Activated naive CD4-positive, alpha-beta T cell treated with anti-CD3 and anti-CD28 coated beads, Interleukin-2, amount 50 U/mL, for 72 hours (primary cell): ENCODE measurements at regions not wholly inside any gene's neighbourhood (a gene's known extent, or its start where the extent isn't known, plus 50 kb on each side); places are given as distances from the start of the nearest gene placed in this dataset.
A peak's percentile ranks its signal among the peaks of the same experiment; 100 is the strongest.

Experiments used
- ATAC-seq, 2 donors: fragments of 150-1000 bp; cut with Tn5 transposase; 2 replicates each; pipeline ENCODE4 v1.10.0; 2021; ENCODE audit warnings: mild to moderate bottlenecking in 2 of 2, moderate library complexity in 2 of 2
- DNase-seq, 2 donors: peaks; one replicate each; pipeline ENCODE4 v3.0.0; 2021 to 2022; ENCODE audit warnings: low spot score in 2 of 2
- H3K27ac Mint-ChIP-seq, 2 donors: one replicate each; pipeline ENCODE4 v1.8.0; 2022; ENCODE audit warnings: mild to moderate bottlenecking in 2 of 2, mixed read lengths in 2 of 2
- H3K36me3 Mint-ChIP-seq, 2 donors: one replicate each; pipeline ENCODE4 v1.8.0; 2022; ENCODE audit warnings: mixed read lengths in 2 of 2
- H3K9me3 Mint-ChIP-seq, 2 donors: one replicate each; pipeline ENCODE4 v1.8.0; 2022; ENCODE audit warnings: mixed read lengths in 2 of 2

GRCh38 chr4:177051473-177052060 lies 258.1 kb upstream of the NEIL3 start:
- Mint-ChIP-seq H3K27ac (no peak overlapping the region), H3K9me3 (no peaks in the 10 kb centered on the region), H3K36me3 (no peaks in the 10 kb centered on the region)
- peak in 1 of 2 donors; percentile 32 for DNase-seq
- peak; percentile 53 to 79 for ATAC-seq

- Mint-ChIP-seq H3K27ac (no peak overlapping the region), H3K36me3 (no peaks in the 10 kb centered on the region), H3K9me3 (no peaks in the 10 kb centered on the region)
- DNase-seq, result no peak
- ATAC-seq, result no peak
Observed at GRCh38 chr4:177052211-177052934, 257.3 kb upstream of the NEIL3 start.

DNA sequence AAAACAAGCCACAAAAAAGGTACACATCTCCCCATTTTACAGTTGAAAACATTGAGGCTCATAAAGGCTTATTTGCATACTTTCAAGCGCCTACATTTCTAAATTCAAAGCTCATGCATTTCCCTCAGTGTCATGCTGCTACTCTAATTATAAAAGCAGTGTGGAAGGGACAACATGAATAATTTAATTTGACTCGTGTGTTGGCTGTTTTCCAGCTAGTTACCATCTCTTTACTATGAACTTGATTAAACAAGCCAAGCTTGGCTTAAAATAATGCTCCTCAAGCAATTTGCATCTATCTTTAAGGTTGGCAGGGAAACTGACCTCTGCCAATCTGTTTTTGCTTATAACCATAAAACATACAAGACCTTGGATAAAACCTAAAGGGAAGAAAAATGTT lies 252.5 kb upstream of the NEIL3 start:
- H3K36me3 Mint-ChIP-seq, result no peaks in the 10 kb centered on the region
- ATAC-seq (no peak), DNase-seq (no peak)
- no peak overlapping the region for H3K27ac Mint-ChIP-seq
- H3K9me3 Mint-ChIP-seq, result no peaks in the 10 kb centered on the region

DNA sequence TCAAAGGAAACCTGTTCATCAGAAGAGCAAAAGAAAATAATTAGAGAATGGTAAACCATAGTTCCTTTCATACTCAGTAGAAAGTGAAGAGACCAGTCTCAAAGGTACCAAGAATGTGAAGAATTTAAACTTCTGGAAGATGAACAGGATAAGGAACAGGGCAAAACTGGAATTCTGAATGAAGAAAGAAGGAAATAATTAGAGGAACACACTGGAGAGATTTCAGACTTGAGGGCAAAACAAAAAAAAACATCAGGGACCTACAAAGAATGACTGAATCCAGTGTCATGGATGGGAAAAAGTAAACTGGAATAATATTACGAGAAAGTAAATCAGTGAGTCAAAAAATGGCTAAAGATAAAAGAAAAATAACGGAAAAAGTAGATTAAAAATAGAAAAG lies 245.6 kb upstream of the NEIL3 start:
- no peak overlapping the region for H3K27ac Mint-ChIP-seq

DNA sequence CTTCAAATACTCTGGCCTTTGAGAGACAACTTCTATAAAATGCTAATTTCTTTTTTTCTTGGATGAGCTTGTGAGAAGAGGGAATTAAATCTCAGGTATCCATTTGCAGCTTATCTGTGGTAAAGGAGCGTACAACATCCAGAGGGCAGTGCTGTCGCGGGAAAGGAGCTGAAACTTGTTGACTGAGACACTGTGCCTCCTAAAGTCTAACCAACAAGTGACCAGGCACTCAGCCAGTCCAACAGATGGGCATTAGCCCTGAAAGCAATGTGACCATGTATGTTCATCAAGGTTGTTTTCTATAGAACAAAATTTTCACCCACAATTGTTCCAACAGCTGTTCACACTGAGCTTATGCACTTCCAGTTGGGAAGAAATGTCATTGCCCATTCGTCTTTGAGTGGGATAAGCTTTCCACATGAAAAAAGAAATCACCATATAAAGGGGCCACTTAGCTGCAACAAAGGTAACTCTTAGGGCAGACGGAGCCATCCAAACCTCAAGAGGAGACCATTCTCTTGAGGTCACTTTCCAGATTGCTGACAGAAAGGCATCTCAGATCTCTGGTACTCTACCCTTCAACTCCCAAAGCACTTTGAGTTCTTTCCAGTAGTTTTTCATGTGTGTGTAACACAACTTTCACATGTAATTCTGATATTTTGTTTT lies 244.8 kb upstream of the NEIL3 start:
- ATAC-seq (no peak), DNase-seq (no peak)
- H3K9me3 Mint-ChIP-seq, result no peaks in the 10 kb centered on the region
- no peaks in the 10 kb centered on the region for H3K36me3 Mint-ChIP-seq
- H3K27ac Mint-ChIP-seq, result no peak overlapping the region

More for the DNA sequence above, 245.6 kb upstream of the NEIL3 start:
- no peak for ATAC-seq
- DNase-seq, result no peak
- H3K36me3 Mint-ChIP-seq, result no peaks in the 10 kb centered on the region
- H3K9me3 Mint-ChIP-seq, result no peaks in the 10 kb centered on the region

DNA sequence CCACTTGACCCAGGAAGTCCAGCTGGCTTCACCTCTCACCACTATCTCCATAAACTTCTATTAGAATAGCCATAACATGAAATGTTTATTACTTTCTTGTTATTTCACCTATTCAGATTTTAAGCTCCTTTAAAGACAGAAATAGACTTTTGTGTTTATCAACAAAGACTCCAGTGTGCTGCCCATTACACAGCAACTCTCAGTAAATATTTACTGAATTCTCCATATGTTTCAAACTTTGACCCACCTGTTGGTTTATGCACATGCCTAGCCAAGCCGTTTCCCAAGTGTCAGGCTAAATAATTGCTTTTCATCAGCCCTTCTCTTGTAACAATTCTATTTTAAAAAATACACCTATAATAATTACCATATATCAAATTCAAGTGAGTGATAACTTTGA lies 242.9 kb upstream of the NEIL3 start:
- H3K36me3 Mint-ChIP-seq, result no peaks in the 10 kb centered on the region
- no peaks in the 10 kb centered on the region for H3K9me3 Mint-ChIP-seq
- no peak overlapping the region for H3K27ac Mint-ChIP-seq
- ATAC-seq (no peak), DNase-seq (no peak)

DNA sequence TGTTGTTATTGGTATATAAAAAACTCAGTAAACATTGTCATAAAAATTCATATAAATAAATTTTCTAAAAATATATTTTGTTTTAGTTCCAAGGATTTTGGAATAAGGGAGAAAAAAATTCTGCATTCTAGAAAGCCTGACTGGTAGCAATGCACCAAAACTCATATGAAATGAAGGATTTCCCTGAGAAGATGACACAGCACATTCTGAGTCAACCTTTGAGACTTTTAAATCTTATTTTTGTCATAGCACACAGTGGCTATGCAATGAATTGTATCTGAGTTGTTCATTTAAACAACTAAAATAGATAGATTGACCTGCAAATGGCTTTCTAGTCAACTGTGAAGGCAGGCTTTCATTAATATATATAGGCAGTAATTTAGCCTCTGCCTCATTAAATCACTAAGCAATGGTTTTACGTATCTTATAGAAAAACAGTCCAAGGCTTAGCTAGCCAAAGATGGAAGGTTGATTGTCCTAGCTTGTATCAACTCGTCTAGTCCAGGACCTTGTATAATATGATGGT lies 239.1 kb upstream of the NEIL3 start:
- H3K36me3 Mint-ChIP-seq, result no peaks in the 10 kb centered on the region
- no peak for ATAC-seq
- no peak overlapping the region for H3K27ac Mint-ChIP-seq
- H3K9me3 Mint-ChIP-seq, result no peaks in the 10 kb centered on the region
- DNase-seq, result no peak

DNA sequence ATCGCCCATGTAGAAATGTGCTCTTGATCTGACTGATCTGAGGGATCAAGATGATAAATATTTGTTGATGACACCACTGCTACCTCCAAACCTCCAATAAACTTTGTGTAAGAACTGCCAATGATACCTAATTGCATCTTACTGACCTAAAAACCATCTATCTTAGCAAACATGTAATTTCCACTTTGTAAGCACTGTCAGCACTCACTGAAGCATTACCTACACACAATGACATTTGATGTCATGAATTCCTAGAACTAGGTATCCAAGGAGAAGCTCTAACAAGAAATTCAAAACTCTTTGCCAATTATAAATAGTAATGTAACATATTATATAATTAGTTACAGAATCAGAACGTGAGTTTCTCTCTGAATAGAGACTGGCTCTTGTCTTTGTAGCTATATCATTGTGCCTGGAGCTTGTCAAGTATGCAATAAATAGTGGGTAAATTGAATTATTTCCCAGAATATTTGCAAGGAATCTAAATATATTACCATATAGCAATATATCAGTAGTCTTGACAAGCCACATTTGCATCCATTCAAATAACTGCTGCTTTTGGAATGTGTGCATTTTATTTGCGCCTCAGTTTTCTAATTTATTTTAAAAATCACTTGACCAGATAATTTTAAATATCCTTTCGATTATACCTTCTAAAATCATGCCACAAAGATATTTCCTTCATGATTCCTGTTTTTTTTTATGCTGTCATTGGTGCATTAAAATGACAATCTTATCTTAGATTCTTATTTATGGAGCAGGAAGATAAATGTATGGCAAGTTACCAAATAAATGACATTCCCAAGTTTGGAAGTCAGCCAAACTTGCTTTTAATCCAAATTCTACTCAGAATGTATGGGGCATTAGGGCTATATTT lies 232.3 kb upstream of the NEIL3 start:
- DNase-seq (no peak), ATAC-seq (no peak)
- no peak overlapping the region for H3K27ac Mint-ChIP-seq
- H3K36me3 Mint-ChIP-seq, result no peaks in the 10 kb centered on the region
- no peaks in the 10 kb centered on the region for H3K9me3 Mint-ChIP-seq

- ATAC-seq, result no peak
- DNase-seq, result no peak
- Mint-ChIP-seq H3K27ac (no peak overlapping the region), H3K36me3 (no peaks in the 10 kb centered on the region), H3K9me3 (no peaks in the 10 kb centered on the region)
Observed at GRCh38 chr4:177079327-177079726, 230.3 kb upstream of the NEIL3 start.

GRCh38 chr4:177080388-177080787 lies 229.3 kb upstream of the NEIL3 start:
- no peaks in the 10 kb centered on the region for H3K9me3 Mint-ChIP-seq
- no peaks in the 10 kb centered on the region for H3K36me3 Mint-ChIP-seq
- DNase-seq (no peak), ATAC-seq (no peak)
- H3K27ac Mint-ChIP-seq, result no peak overlapping the region

- ATAC-seq (no peak), DNase-seq (no peak)
- Mint-ChIP-seq H3K36me3 (no peaks in the 10 kb centered on the region), H3K9me3 (no peaks in the 10 kb centered on the region), H3K27ac (no peak overlapping the region)
Observed at GRCh38 chr4:177087060-177087459, 222.6 kb upstream of the NEIL3 start.

DNA sequence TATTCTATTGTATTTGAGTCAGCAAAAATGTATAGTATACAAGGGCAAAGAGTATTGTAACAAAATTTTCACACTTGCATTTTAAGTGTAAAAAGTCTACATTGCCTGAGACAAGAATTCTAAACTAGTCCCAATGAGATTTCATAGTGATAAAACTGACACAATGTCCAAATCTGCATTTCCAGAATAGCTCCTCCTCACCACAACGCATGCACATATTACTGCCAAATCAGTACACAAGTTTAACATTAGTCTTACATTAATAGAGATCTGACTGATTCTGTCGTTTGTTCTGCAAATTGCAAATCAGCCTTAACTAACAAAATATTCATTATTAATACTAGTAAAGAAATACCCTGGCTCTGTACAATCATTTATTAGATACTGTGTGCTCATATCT lies 222.2 kb upstream of the NEIL3 start:
- no peak overlapping the region for H3K27ac Mint-ChIP-seq
- no peaks in the 10 kb centered on the region for H3K36me3 Mint-ChIP-seq
- no peak for ATAC-seq
- no peak for DNase-seq
- H3K9me3 Mint-ChIP-seq, result no peaks in the 10 kb centered on the region

GRCh38 chr4:177091515-177091914 lies 218.2 kb upstream of the NEIL3 start:
- DNase-seq, result no peak
- ATAC-seq, result no peak
- Mint-ChIP-seq H3K36me3 (no peaks in the 10 kb centered on the region), H3K27ac (no peak overlapping the region), H3K9me3 (no peaks in the 10 kb centered on the region)

- ATAC-seq (no peak), DNase-seq (no peak)
- Mint-ChIP-seq H3K36me3 (no peaks in the 10 kb centered on the region), H3K27ac (no peak overlapping the region), H3K9me3 (no peaks in the 10 kb centered on the region)
Observed at GRCh38 chr4:177092807-177093206, 216.9 kb upstream of the NEIL3 start.

DNA sequence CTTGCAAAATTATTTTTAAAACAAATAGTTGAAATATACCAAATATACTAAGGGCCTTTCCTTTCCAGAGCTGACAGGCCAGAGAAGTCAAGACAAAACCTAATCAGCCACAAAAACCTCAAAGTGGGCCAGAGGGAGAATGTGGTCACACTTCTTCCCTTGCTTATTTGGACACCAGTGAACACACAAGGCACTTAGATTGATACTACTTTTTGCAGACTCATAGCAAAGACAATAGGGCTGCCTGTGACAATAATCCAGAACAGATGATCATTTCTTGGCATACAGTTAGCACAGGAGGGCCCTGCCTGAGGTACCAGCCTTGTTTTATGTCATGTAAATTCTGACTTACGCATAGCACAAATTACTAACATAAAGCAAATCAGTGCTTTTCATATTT lies 215.7 kb upstream of the NEIL3 start:
- Mint-ChIP-seq H3K36me3 (no peaks in the 10 kb centered on the region), H3K9me3 (no peaks in the 10 kb centered on the region), H3K27ac (no peak overlapping the region)
- ATAC-seq, result no peak
- no peak for DNase-seq

DNA sequence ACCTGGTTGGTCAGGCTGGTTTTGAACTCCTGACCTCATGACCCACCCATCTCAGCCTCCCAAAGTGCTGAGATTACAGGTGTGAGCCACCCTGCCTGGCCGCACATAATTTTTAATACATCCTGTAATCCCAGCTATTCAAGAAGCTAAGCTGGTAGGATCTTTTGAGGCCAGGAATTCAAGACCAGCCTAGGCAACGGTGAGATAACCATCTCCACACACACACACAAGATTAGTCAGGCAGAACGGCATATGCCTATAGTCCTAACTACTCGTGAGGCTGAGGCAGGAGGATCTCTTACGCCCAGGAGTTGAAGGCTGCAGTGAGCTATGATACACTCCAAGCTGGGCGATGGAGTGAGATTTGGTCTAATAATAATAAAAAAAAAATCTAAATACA lies 212.4 kb upstream of the NEIL3 start:
- ATAC-seq (no peak), DNase-seq (no peak)
- H3K27ac Mint-ChIP-seq, result no peak overlapping the region
- no peaks in the 10 kb centered on the region for H3K9me3 Mint-ChIP-seq
- no peaks in the 10 kb centered on the region for H3K36me3 Mint-ChIP-seq

GRCh38 chr4:177099211-177099610 lies 210.5 kb upstream of the NEIL3 start:
- no peak overlapping the region for H3K27ac Mint-ChIP-seq
- H3K36me3 Mint-ChIP-seq, result no peaks in the 10 kb centered on the region
- ATAC-seq (no peak), DNase-seq (no peak)
- no peaks in the 10 kb centered on the region for H3K9me3 Mint-ChIP-seq
